Heart left ventricle (tissue), 13 donors: ENCODE measurements at regions not wholly inside any gene's neighbourhood (a gene's known extent, or its start where the extent isn't known, plus 50 kb on each side); places are given as distances from the start of the nearest gene placed in this dataset.

Experiments
- POLR2A ChIP-seq, 2 donors: fragments of 450-650 bp; IDR thresholded peaks; one replicate each; pipeline ENCODE4 v1.6.1; 2017; ENCODE audit warnings: antibody characterized with exemption in 2 of 2, mild to moderate bottlenecking in 2 of 2, moderate library complexity in 2 of 2
- TF ChIP-seq, protein P1 (sequence below), 12 donors: fragments of 200-600 bp; sonication (generic) in 4 of 12; IDR thresholded peaks; one replicate each; pipeline versions ENCODE4 v1.5.0 to v1.8.0; 2018 to 2022; ENCODE audit warnings: antibody characterized with exemption in 12 of 12, mild to moderate bottlenecking in 5 of 12
- donor health status: ischemic (EF 13 %, LVEDD 7.1; RV severe dilation, severe dysfunction).
- donor health status: DM: no; HTN: yes; CAD: no.
- donor health status: DM: no; HTN: no; CAD: no.
- donor health status: ischemic (EF 25% LVEDD 6.9; RV normal size, moderate dysfunction).
- donor health status: ischemic (EF 25% LVEDD 5.7; RV mildly dilated, moderate dysfunction).
- donor health status: ischemic (EF 35%, LVEDD 5.7; RV mildly dilated, moderate dysfunction).
- donor health status: nonischemic (EF 11% LVEDD 7.7; RV severe dilation, severe dysfunction).
- donor health status: DM: yes; HTN: yes; CAD: no.
- donor health status: PGD.
- donor health status: ischemic (EF 29% LVEDD 5.4; RV normal size, mild dysfunction).
- donor health status: nonischemic (EF 23%, LVEDD 6.1; RV moderate dilation, normal function).

- TF ChIP-seq, protein P1, sequence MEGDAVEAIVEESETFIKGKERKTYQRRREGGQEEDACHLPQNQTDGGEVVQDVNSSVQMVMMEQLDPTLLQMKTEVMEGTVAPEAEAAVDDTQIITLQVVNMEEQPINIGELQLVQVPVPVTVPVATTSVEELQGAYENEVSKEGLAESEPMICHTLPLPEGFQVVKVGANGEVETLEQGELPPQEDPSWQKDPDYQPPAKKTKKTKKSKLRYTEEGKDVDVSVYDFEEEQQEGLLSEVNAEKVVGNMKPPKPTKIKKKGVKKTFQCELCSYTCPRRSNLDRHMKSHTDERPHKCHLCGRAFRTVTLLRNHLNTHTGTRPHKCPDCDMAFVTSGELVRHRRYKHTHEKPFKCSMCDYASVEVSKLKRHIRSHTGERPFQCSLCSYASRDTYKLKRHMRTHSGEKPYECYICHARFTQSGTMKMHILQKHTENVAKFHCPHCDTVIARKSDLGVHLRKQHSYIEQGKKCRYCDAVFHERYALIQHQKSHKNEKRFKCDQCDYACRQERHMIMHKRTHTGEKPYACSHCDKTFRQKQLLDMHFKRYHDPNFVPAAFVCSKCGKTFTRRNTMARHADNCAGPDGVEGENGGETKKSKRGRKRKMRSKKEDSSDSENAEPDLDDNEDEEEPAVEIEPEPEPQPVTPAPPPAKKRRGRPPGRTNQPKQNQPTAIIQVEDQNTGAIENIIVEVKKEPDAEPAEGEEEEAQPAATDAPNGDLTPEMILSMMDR (IDR thresholded peaks at IDR 0.05) = no peak
- no peak for TF ChIP-seq POLR2A (IDR thresholded peaks at IDR 0.05)
Observed at GRCh38 chr7:130912082-130912861, 178.3 kb upstream of the KLF14 start.
